Fibroblast of lung (primary cell): ENCODE measurements at regions not wholly inside any gene's neighbourhood (a gene's known extent, or its start where the extent isn't known, plus 50 kb on each side); places are given as distances from the start of the nearest gene placed in this dataset.

ENCODE experiments used
- CTCF ChIP-seq, 2 donors: IDR thresholded peaks in 1 of 2; conservative IDR thresholded peaks in 1 of 2; 1 replicate in 1 of 2; 2 replicates in 1 of 2; pipeline ENCODE4 v1.5.1; 2011 to 2012; ENCODE audit warnings: low read length in 2 of 2, control low read depth in 1 of 2, inconsistent platforms in 1 of 2, low read depth in 1 of 2, mild to moderate bottlenecking in 1 of 2
- EZH2 ChIP-seq: IDR thresholded peaks from 2 replicates; pipeline ENCODE4 v1.5.1; 2012; ENCODE audit warnings: low read length, control low read depth, mild to moderate bottlenecking; ENCODE audit errors: missing control alignments

GRCh38 chr3:94195381-94195780 is 132.5 kb downstream of the NSUN3 start:
- TF ChIP-seq CTCF (conservative IDR thresholded peaks at IDR 0.05 in 1 of 2, IDR thresholded peaks at IDR 0.05 in 1 of 2; ENCODE audit: low read depth in 1 of 2, low read length in 2 of 2) (no peak), EZH2 (no peak)
